AG04450 (cell line): ENCODE measurements at regions not wholly inside any gene's neighbourhood (a gene's known extent, or its start where the extent isn't known, plus 50 kb on each side); places are given as distances from the start of the nearest gene placed in this dataset.

ENCODE experiments used
- CTCF ChIA-PET: fragments of 300-600, 350-600 bp; formaldehyde crosslinking; extraction: SDS; loops from one replicate; lab custom pipeline; 2022; ENCODE audit warnings: antibody characterized with exemption, inconsistent platforms; lab: Charles Lee
- POLR2A ChIA-PET: fragments of 350-600 bp; formaldehyde crosslinking; extraction: SDS; loops from one replicate; lab custom pipeline; 2021; ENCODE audit warnings: antibody characterized with exemption, inconsistent platforms; lab: Yijun Ruan, JAX
- DNase-seq: peaks from one replicate; pipeline ENCODE4 v3.0.0-alpha.2; 2011; ENCODE audit warnings: low read depth, low spot score
- H3K27ac ChIP-seq: one replicate; pipeline ENCODE4 v1.5.1; 2012; ENCODE audit warnings: low read depth, low read length, control low read depth
- H3K27me3 ChIP-seq: one replicate; pipeline ENCODE4 v1.6.0; 2012; ENCODE audit warnings: low read length; ENCODE audit not compliant: control insufficient read depth, insufficient read depth
- H3K4me3 ChIP-seq: 2 replicates; pipeline ENCODE4 v1.5.1; 2011; ENCODE audit warnings: mild to moderate bottlenecking, low read depth, low read length, control low read depth
- H3K9me3 ChIP-seq: 2 replicates; pipeline ENCODE4 v1.5.1; 2012; ENCODE audit warnings: low read length; ENCODE audit not compliant: control insufficient read depth, insufficient read depth
- TF ChIP-seq, protein P1 (sequence below): IDR thresholded peaks from 2 replicates; pipeline ENCODE4 v1.5.1; 2011; ENCODE audit warnings: low read depth, low read length, control low read depth, inconsistent platforms

- no peaks in the 10 kb centered on the region for H3K27me3 ChIP-seq
- DNase-seq = no peak
Observed at GRCh38 chr12:90044069-90044468, 335.4 kb upstream of the ATP2B1 start.

DNA sequence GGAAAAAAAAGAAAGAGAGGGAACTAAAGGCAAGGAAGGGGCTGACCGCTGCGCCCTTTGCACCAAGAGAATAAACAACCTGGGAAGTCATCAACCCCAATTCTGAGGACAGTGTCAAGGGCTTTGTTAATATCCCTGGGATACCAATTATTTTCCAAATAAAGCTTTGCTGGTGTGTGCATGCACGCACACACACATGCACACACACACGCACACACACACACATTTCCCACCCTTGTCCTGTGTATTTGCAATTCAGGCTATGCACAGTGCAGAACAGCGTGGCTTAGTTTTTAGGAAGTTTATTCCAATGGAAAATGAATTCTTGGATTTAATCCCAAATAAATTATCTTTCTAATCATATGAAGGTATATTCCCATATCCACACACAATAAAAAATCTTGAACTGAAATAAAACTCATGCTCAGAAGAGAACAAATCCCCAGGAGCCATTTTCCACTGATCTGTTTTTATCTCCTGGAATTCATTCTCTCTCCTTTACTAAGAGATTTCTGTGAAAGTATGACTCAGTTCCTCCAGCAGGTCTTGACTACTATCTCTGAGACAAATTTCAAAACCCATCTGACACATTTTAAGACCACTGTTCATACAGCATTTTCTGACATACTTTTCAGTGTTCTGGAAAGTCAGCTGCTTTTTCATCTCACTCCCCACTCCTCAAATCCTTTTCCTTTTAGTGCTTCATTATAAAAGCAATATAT, 334.4 kb upstream of the ATP2B1 start:
- POLR2A ChIA-PET = no interaction called here

More at GRCh38 chr12:90044069-90044468, 335.4 kb upstream of the ATP2B1 start:
- Histone ChIP-seq H3K4me3 (no peak overlapping the region), H3K9me3 (no peaks in the 10 kb centered on the region), H3K27ac (no peak overlapping the region)
- CTCF ChIA-PET = no interaction called here
- TF ChIP-seq, protein P1, sequence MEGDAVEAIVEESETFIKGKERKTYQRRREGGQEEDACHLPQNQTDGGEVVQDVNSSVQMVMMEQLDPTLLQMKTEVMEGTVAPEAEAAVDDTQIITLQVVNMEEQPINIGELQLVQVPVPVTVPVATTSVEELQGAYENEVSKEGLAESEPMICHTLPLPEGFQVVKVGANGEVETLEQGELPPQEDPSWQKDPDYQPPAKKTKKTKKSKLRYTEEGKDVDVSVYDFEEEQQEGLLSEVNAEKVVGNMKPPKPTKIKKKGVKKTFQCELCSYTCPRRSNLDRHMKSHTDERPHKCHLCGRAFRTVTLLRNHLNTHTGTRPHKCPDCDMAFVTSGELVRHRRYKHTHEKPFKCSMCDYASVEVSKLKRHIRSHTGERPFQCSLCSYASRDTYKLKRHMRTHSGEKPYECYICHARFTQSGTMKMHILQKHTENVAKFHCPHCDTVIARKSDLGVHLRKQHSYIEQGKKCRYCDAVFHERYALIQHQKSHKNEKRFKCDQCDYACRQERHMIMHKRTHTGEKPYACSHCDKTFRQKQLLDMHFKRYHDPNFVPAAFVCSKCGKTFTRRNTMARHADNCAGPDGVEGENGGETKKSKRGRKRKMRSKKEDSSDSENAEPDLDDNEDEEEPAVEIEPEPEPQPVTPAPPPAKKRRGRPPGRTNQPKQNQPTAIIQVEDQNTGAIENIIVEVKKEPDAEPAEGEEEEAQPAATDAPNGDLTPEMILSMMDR = no peak
- POLR2A ChIA-PET = no interaction called here

DNA sequence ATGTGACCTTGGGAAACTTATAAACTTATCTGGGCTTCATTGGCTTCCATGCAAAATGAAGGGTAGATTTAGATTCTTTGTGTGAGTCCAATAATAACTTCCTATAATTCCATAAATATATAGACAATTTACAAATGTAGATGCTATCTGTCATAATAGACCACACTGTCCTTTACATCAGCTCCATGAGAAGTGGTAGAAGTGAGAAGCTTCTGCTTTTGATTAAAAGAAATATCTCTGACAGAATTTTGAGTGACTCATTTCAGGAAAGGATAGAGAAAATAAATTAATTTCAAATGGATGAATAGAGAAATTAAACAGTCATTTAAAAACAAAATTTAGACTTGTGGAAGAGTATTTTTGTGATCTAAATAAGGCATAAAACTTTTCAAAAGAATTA, 329.7 kb upstream of the ATP2B1 start:
- no peaks in the 10 kb centered on the region for H3K27me3 ChIP-seq
- DNase-seq = no peak
- no peaks in the 10 kb centered on the region; the same call in 1 of the 2 replicates for H3K9me3 ChIP-seq
- CTCF ChIA-PET = no interaction called here
- POLR2A ChIA-PET = no interaction called here
- no peak overlapping the region for H3K4me3 ChIP-seq
- TF ChIP-seq, protein P1 = no peak
- H3K27ac ChIP-seq = no peak overlapping the region

More for the DNA sequence above, 334.4 kb upstream of the ATP2B1 start:
- CTCF ChIA-PET = interaction anchor here (1.1 kb wide), 1 partner anchor 24 kb away, joined by 3 read pairs; no protein-coding TSS in a partner anchor
- no peak for DNase-seq
- Histone ChIP-seq H3K27me3 (no peaks in the 10 kb centered on the region), H3K4me3 (no peak overlapping the region), H3K9me3 (no peaks in the 10 kb centered on the region), H3K27ac (no peak overlapping the region)
- TF ChIP-seq, protein P1 = no peak

- no peak overlapping the region for H3K27ac ChIP-seq
- H3K27me3 ChIP-seq = no peaks in the 10 kb centered on the region
- TF ChIP-seq, protein P1 = no peak
- POLR2A ChIA-PET = no interaction called here
- no peak for DNase-seq
- CTCF ChIA-PET = no interaction called here
- H3K4me3 ChIP-seq = no peak overlapping the region
- H3K9me3 ChIP-seq = no peaks in the 10 kb centered on the region; the same call in 1 of the 2 replicates
Observed at GRCh38 chr12:90037740-90038139, 329.1 kb upstream of the ATP2B1 start.

DNA sequence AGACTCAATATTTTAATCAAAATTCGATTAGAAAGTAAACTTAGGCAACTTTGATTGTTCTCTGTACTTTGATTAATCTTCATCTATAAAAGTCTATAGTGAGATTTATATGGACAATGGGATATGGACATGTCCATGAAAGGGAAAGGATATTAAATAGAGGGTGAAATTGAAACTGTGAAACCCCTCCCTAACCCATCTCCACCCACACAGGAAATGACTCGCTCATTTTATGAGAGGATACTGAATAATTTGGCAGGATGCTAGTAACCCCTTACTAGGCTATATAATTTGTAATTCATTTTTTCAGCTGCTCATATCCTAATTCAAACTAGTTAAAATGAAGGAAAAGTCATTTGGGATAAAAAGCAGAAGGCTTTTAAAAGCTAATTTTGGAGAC, 328.0 kb upstream of the ATP2B1 start:
- DNase-seq = no peak
- TF ChIP-seq, protein P1 = no peak
- Histone ChIP-seq H3K9me3 (no peaks in the 10 kb centered on the region; the same call in 1 of the 2 replicates), H3K27me3 (no peaks in the 10 kb centered on the region), H3K4me3 (no peak overlapping the region), H3K27ac (no peak overlapping the region)
- ChIA-PET POLR2A (no interaction called here), CTCF (no interaction called here)
